ENCODE measurements at regions not wholly inside any gene's neighbourhood (a gene's known extent, or its start where the extent isn't known, plus 50 kb on each side); places are given as distances from the start of the nearest gene placed in this dataset.

DNA sequence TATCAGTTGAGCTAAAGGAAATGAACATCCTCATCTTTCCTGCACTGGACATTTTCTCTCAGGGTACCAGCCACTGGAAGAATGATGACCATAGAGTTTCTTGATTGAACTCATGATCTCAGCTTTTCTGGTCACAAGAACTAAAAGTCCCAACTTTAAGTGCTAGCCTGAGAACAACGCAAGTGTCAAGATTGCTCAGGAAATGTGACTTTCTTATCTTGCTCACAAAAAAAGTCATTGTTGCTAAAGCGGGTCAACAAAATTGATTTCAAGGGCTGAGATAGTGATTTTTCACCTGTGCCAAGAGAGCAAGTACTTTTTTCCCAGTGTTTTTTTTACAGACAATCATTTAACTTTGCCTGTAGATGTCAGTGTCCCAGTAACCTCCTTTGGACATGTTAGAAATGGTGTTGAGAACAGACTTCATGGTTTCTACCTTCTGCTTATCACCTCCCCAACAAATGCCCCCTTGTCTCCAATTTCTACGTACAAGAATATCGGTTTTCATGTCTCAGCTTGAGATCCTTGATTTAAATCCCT is 125.9 kb downstream of the SEMA6D start (continued):
- TF ChIP-seq FOSL1 (IDR thresholded peaks at IDR 0.05; ENCODE audit: insufficient read depth, low read depth, low read length) (no peak), RXRA (IDR thresholded peaks at IDR 0.05; ENCODE audit: insufficient read depth, low read depth, low read length) (no peak), NRF1 (IDR thresholded peaks at IDR 0.05; ENCODE audit: low read depth, low read length) (no peak), SP2 (IDR thresholded peaks at IDR 0.05; ENCODE audit: low read length) (no peak)
- TF ChIP-seq, protein P1, sequence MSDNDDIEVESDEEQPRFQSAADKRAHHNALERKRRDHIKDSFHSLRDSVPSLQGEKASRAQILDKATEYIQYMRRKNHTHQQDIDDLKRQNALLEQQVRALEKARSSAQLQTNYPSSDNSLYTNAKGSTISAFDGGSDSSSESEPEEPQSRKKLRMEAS (IDR thresholded peaks at IDR 0.05) = no peak
